ENCODE measurements at regions not wholly inside any gene's neighbourhood (a gene's known extent, or its start where the extent isn't known, plus 50 kb on each side); places are given as distances from the start of the nearest gene placed in this dataset.

- no peak for DNase-seq
- H3K4me3 ChIP-seq (ENCODE audit: low read depth in 2 of 2, low read length in 1 of 2): no peak overlapping the region
- no peaks in the 10 kb centered on the region for H3K9me2 ChIP-seq
- CTCF ChIA-PET: no interaction called here
- H3K27me3 ChIP-seq (ENCODE audit: insufficient read depth): peaks cover 15% of the 10 kb centered on the region; the same call in 1 of the 2 replicates
- POLR2A ChIA-PET: no interaction called here
- TF ChIP-seq FOXM1 (IDR thresholded peaks at IDR 0.05; ENCODE audit: low read depth): no peak
- TF ChIP-seq TEAD4 (IDR thresholded peaks at IDR 0.05; ENCODE audit: borderline replicate concordance, insufficient read depth): no peak
- TF ChIP-seq USF2 (IDR thresholded peaks at IDR 0.05; ENCODE audit: borderline replicate concordance, low read depth, low read length): no peak
- TF ChIP-seq, protein P1, sequence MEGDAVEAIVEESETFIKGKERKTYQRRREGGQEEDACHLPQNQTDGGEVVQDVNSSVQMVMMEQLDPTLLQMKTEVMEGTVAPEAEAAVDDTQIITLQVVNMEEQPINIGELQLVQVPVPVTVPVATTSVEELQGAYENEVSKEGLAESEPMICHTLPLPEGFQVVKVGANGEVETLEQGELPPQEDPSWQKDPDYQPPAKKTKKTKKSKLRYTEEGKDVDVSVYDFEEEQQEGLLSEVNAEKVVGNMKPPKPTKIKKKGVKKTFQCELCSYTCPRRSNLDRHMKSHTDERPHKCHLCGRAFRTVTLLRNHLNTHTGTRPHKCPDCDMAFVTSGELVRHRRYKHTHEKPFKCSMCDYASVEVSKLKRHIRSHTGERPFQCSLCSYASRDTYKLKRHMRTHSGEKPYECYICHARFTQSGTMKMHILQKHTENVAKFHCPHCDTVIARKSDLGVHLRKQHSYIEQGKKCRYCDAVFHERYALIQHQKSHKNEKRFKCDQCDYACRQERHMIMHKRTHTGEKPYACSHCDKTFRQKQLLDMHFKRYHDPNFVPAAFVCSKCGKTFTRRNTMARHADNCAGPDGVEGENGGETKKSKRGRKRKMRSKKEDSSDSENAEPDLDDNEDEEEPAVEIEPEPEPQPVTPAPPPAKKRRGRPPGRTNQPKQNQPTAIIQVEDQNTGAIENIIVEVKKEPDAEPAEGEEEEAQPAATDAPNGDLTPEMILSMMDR (IDR thresholded peaks at IDR 0.05): no peak
- no peak for TF ChIP-seq TCF12 (IDR thresholded peaks at IDR 0.05)
- TF ChIP-seq RXRA (IDR thresholded peaks at IDR 0.05; ENCODE audit: borderline replicate concordance, low read depth): no peak
- TF ChIP-seq GABPA (IDR thresholded peaks at IDR 0.05; ENCODE audit: low read depth): no peak
- TF ChIP-seq RAD21 (IDR thresholded peaks at IDR 0.05; ENCODE audit: low read length): no peak
- no peak for TF ChIP-seq PBX3 (IDR thresholded peaks at IDR 0.05)
- TF ChIP-seq, protein P2, sequence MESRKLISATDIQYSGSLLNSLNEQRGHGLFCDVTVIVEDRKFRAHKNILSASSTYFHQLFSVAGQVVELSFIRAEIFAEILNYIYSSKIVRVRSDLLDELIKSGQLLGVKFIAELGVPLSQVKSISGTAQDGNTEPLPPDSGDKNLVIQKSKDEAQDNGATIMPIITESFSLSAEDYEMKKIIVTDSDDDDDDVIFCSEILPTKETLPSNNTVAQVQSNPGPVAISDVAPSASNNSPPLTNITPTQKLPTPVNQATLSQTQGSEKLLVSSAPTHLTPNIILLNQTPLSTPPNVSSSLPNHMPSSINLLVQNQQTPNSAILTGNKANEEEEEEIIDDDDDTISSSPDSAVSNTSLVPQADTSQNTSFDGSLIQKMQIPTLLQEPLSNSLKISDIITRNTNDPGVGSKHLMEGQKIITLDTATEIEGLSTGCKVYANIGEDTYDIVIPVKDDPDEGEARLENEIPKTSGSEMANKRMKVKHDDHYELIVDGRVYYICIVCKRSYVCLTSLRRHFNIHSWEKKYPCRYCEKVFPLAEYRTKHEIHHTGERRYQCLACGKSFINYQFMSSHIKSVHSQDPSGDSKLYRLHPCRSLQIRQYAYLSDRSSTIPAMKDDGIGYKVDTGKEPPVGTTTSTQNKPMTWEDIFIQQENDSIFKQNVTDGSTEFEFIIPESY (IDR thresholded peaks at IDR 0.05; ENCODE audit: borderline replicate concordance, low read depth): no peak
- TF ChIP-seq, protein P3, sequence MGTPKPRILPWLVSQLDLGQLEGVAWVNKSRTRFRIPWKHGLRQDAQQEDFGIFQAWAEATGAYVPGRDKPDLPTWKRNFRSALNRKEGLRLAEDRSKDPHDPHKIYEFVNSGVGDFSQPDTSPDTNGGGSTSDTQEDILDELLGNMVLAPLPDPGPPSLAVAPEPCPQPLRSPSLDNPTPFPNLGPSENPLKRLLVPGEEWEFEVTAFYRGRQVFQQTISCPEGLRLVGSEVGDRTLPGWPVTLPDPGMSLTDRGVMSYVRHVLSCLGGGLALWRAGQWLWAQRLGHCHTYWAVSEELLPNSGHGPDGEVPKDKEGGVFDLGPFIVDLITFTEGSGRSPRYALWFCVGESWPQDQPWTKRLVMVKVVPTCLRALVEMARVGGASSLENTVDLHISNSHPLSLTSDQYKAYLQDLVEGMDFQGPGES (IDR thresholded peaks at IDR 0.05; ENCODE audit: low read depth, low read length): no peak
- TF ChIP-seq CHD2 (IDR thresholded peaks at IDR 0.05; ENCODE audit: low read length, partially characterized antibody): no peak
- no peak for TF ChIP-seq RCOR1 (IDR thresholded peaks at IDR 0.05; ENCODE audit: low read length)
- TF ChIP-seq POLR2AphosphoS5 (IDR thresholded peaks at IDR 0.05; ENCODE audit: low read depth, low read length): no peak
- no peak for TF ChIP-seq JUND (IDR thresholded peaks at IDR 0.05)
- no peak overlapping the region for H3K9ac ChIP-seq
- no peaks in the 10 kb centered on the region for H3K9me3 ChIP-seq
- no peaks in the 10 kb centered on the region for H3K79me2 ChIP-seq (ENCODE audit: insufficient read depth)
- H2AFZ ChIP-seq (ENCODE audit: low read depth): no peak overlapping the region
- H3K4me1 ChIP-seq (ENCODE audit: control insufficient read depth in 1 of 2, insufficient read depth in 2 of 2, low read depth in 1 of 2, low read length in 1 of 2): no peaks in the 10 kb centered on the region
- H3K36me3 ChIP-seq (replicated peaks in 1 of 2; ENCODE audit: control insufficient read depth in 1 of 2, insufficient read depth in 2 of 2, low read length in 1 of 2): no peaks in the 10 kb centered on the region
- H3K4me2 ChIP-seq: no peak overlapping the region
- no peaks in the 10 kb centered on the region for H4K20me1 ChIP-seq (ENCODE audit: insufficient read depth)
- 34% methylated on average over 5 of the region's 5 CpGs for WGBS (ENCODE audit: low lambda C conversion rate)
- no peak overlapping the region for H3K27ac ChIP-seq (ENCODE audit: low read depth in 2 of 2, low read length in 1 of 2)
- no peaks in the 10 kb centered on the region for H3F3A ChIP-seq (replicated peaks; ENCODE audit: insufficient read depth)
These were observed 178.7 kb upstream of the PODXL start for GRCh38 chr7:131735101-131735500.

All from SK-N-SH (cell line).